PC-3 (cell line): ENCODE measurements at regions not wholly inside any gene's neighbourhood (a gene's known extent, or its start where the extent isn't known, plus 50 kb on each side); places are given as distances from the start of the nearest gene placed in this dataset.

ENCODE experiments used
- CTCF ChIP-seq: fragments of 300-600 bp; sonication (generic); conservative IDR thresholded peaks from 2 replicates; pipeline ENCODE4 v1.5.1; 2017; ENCODE audit warnings: antibody characterized with exemption, low read depth, mild to moderate bottlenecking, low read length
- EZH2 ChIP-seq: fragments of 300-600 bp; sonication (generic); IDR thresholded peaks from one replicate; pipeline ENCODE4 v1.6.1; 2017; ENCODE audit warnings: antibody characterized with exemption, mild to moderate bottlenecking, low read length; ENCODE audit not compliant: unreplicated experiment

DNA sequence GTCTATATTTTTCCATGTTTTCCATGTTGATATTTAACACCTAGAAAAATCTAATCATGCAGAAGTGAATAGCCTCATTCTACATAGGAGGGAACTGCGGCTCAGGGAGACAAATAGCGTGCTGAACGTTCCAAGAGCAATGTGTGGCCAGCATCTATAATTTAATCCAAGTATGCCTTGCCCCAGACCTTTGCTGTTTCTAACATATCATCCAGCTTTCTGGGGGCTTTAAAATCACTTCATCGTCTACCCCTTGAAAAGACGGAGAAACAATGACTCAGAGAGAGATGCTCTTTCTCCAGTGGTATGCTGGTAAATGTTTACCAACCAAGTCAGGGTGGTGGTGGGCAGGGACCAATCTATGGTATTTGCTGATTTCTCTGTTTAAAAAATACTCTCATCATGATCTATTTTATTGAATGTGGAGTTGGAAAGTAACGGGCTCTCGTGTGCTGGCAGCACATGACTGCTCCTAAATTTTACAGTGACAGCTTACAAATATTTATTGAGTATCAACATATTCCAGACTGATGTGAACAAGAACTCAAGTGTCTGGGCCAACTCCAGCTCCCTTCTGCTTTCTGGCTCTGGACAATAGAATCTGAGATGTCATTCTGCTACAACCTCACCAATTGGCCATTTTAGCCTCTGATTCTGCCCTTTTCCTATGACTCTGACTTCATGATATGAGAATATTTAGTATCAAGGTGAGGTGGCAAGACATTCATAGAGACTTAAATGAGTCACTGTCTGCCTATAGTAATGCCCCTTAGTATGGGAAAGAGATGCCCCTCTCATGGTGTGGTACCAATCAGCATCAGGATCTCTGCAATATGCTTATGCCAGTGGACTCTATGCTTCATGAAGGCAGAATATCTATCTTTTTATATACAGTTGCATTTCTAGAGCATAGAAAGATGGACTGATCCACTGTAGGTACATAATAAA is 407.4 kb upstream of the TNC start:
- TF ChIP-seq EZH2 (no peak), CTCF (no peak)
